HL-60 (cell line): ENCODE measurements at regions not wholly inside any gene's neighbourhood (a gene's known extent, or its start where the extent isn't known, plus 50 kb on each side); places are given as distances from the start of the nearest gene placed in this dataset.
"Not testable (repeated sequence)": the region's sequence is repeated elsewhere in the genome, so short reads cannot be mapped to it uniquely, and the experiment has no call there.

ENCODE experiments used
- DNase-seq, 2 experiments: peaks; one replicate each; pipeline ENCODE4 v3.0.0-alpha.2; 2010 to 2020; ENCODE audit warnings: low read depth in 1 of 2, low spot score in 1 of 2
- H3K27ac ChIP-seq: fragments of 250-450 bp; sonication (Bioruptor Pico); replicated peaks from 2 replicates; pipeline ENCODE4 v1.5.1; 2020; ENCODE audit warnings: mild to moderate bottlenecking, moderate library complexity
- H3K27me3 ChIP-seq: fragments of 250-450 bp; sonication (Bioruptor Pico); 2 replicates; pipeline ENCODE4 v1.5.1; 2021; ENCODE audit warnings: mild to moderate bottlenecking, moderate library complexity; ENCODE audit not compliant: insufficient read depth, poor library complexity, severe bottlenecking
- H3K4me3 ChIP-seq: replicated peaks from 2 replicates; pipeline ENCODE4 v1.5.1; 2011; ENCODE audit warnings: mild to moderate bottlenecking, control low read depth, low read length; ENCODE audit not compliant: insufficient read depth
- CTCF ChIP-seq: IDR thresholded peaks from one replicate; pipeline ENCODE4 v1.5.1; 2011; ENCODE audit warnings: low read length, control low read depth, inconsistent platforms; ENCODE audit not compliant: insufficient read depth
- GABPA ChIP-seq: IDR thresholded peaks from 2 replicates; pipeline ENCODE4 v1.6.1; 2012; ENCODE audit warnings: low read depth
- POLR2AphosphoS5 ChIP-seq: IDR thresholded peaks from 2 replicates; pipeline ENCODE4 v1.6.1; 2012; ENCODE audit warnings: low read depth
- REST ChIP-seq: IDR thresholded peaks from 2 replicates; pipeline ENCODE4 v1.6.1; 2012; ENCODE audit warnings: low read depth; ENCODE audit not compliant: insufficient replicate concordance
- SPI1 ChIP-seq: IDR thresholded peaks from 2 replicates; pipeline ENCODE4 v1.6.1; 2012; ENCODE audit warnings: low read depth, mild to moderate bottlenecking, borderline replicate concordance

- no peaks in the 10 kb centered on the region for H3K27me3 ChIP-seq
- TF ChIP-seq CTCF = no peak
- H3K27ac ChIP-seq = no peak overlapping the region
- no peak for DNase-seq
- no peak overlapping the region for H3K4me3 ChIP-seq
Observed at GRCh38 chr5:126682856-126683255, 82.1 kb downstream of the PHAX start.

GRCh38 chr5:126683912-126684311, 83.2 kb downstream of the PHAX start:
- TF ChIP-seq GABPA (no peak), CTCF (no peak), SPI1 (no peak), REST (no peak), POLR2AphosphoS5 (no peak)
- DNase-seq = no peak
- Histone ChIP-seq H3K4me3 (no peak overlapping the region), H3K27me3 (no peaks in the 10 kb centered on the region), H3K27ac (no peak overlapping the region)

GRCh38 chr5:126684656-126685442, 84.1 kb downstream of the PHAX start:
- H3K27ac ChIP-seq, H3K27me3 ChIP-seq, DNase-seq, H3K4me3 ChIP-seq: not testable (repeated sequence)

GRCh38 chr5:126686451-126687126, 85.8 kb downstream of the PHAX start:
- no peak overlapping the region for H3K27ac ChIP-seq
- no peak overlapping the region for H3K4me3 ChIP-seq
- DNase-seq = no peak
- H3K27me3 ChIP-seq = no peaks in the 10 kb centered on the region
- TF ChIP-seq CTCF (no peak), SPI1 (no peak), POLR2AphosphoS5 (no peak), GABPA (no peak), REST (no peak)
